Activated CD4-positive, alpha-beta T cell treated with anti-CD3 and anti-CD28 coated beads, Interleukin-2, amount 10 ng/mL, durations not matched to agents 24 days and 14 days (primary cell): ENCODE measurements at regions not wholly inside any gene's neighbourhood (a gene's known extent, or its start where the extent isn't known, plus 50 kb on each side); places are given as distances from the start of the nearest gene placed in this dataset.

ENCODE experiments used
- DNase-seq: peaks from one replicate; pipeline ENCODE4 v3.0.0; 2022
- H3K27ac Mint-ChIP-seq: one replicate; pipeline ENCODE4 v1.8.0; 2022; ENCODE audit warnings: mild to moderate bottlenecking, mixed read lengths
- H3K27me3 Mint-ChIP-seq: one replicate; pipeline ENCODE4 v1.8.0; 2022; ENCODE audit warnings: mixed read lengths
- H3K36me3 Mint-ChIP-seq: one replicate; pipeline ENCODE4 v1.8.0; 2022; ENCODE audit warnings: low read depth, mild to moderate bottlenecking, mixed read lengths
- H3K4me1 Mint-ChIP-seq: one replicate; pipeline ENCODE4 v1.8.0; 2021; ENCODE audit warnings: mixed read lengths
- H3K4me3 Mint-ChIP-seq: one replicate; pipeline ENCODE4 v1.8.0; 2022; ENCODE audit warnings: mild to moderate bottlenecking, moderate library complexity, mixed read lengths
- H3K9me3 Mint-ChIP-seq: one replicate; pipeline ENCODE4 v1.8.0; 2021; ENCODE audit warnings: mixed read lengths
- intact Hi-C: fragments of 100-400 bp; cut with micrococcal nuclease; formaldehyde crosslinking; loops from one replicate; pipeline ENCODE4 v1.15.1; 2023

GRCh38 chr2:12232876-12233275 is 483.9 kb upstream of the TRIB2 start:
- Mint-ChIP-seq H3K27me3 (peaks cover 11% of the 10 kb centered on the region), H3K36me3 (no peaks in the 10 kb centered on the region), H3K9me3 (peaks cover 5% of the 10 kb centered on the region), H3K4me1 (no peaks in the 10 kb centered on the region), H3K27ac (no peak overlapping the region), H3K4me3 (no peak overlapping the region)
- no peak for DNase-seq
- intact Hi-C loops: no loop called here

GRCh38 chr2:12236136-12236844 is 480.4 kb upstream of the TRIB2 start:
- no peaks in the 10 kb centered on the region for H3K36me3 Mint-ChIP-seq

GRCh38 chr2:12240206-12240605 is 476.5 kb upstream of the TRIB2 start:
- Mint-ChIP-seq H3K4me3 (no peak overlapping the region), H3K36me3 (no peaks in the 10 kb centered on the region), H3K27me3 (peaks cover 20% of the 10 kb centered on the region), H3K27ac (no peak overlapping the region), H3K9me3 (peaks cover 7% of the 10 kb centered on the region), H3K4me1 (no peaks in the 10 kb centered on the region)
- DNase-seq: no peak
- intact Hi-C loops: no loop called here

More at GRCh38 chr2:12236136-12236844, 480.4 kb upstream of the TRIB2 start:
- no peak overlapping the region for H3K27ac Mint-ChIP-seq
- H3K27me3 Mint-ChIP-seq: peaks cover 10% of the 10 kb centered on the region
- intact Hi-C loops: no loop called here
- no peak for DNase-seq
- H3K4me3 Mint-ChIP-seq: no peak overlapping the region
- peaks cover 7% of the 10 kb centered on the region for H3K9me3 Mint-ChIP-seq
- no peaks in the 10 kb centered on the region for H3K4me1 Mint-ChIP-seq

GRCh38 chr2:12243381-12243780 is 473.4 kb upstream of the TRIB2 start:
- Mint-ChIP-seq H3K36me3 (no peaks in the 10 kb centered on the region), H3K27ac (no peak overlapping the region), H3K9me3 (peaks cover 6% of the 10 kb centered on the region), H3K27me3 (peaks cover 22% of the 10 kb centered on the region), H3K4me3 (no peak overlapping the region), H3K4me1 (no peaks in the 10 kb centered on the region)
- DNase-seq: no peak
- intact Hi-C loops: no loop called here

GRCh38 chr2:12244070-12244469 is 472.7 kb upstream of the TRIB2 start:
- H3K27me3 Mint-ChIP-seq: peaks cover 20% of the 10 kb centered on the region
- H3K9me3 Mint-ChIP-seq: no peaks in the 10 kb centered on the region
- H3K27ac Mint-ChIP-seq: no peak overlapping the region
- H3K36me3 Mint-ChIP-seq: no peaks in the 10 kb centered on the region
- DNase-seq: no peak
- no peak overlapping the region for H3K4me3 Mint-ChIP-seq
- intact Hi-C loops: no loop called here
- H3K4me1 Mint-ChIP-seq: no peaks in the 10 kb centered on the region

GRCh38 chr2:12251121-12251520 is 465.6 kb upstream of the TRIB2 start:
- Mint-ChIP-seq H3K4me1 (no peaks in the 10 kb centered on the region), H3K27ac (no peak overlapping the region), H3K27me3 (peaks cover 13% of the 10 kb centered on the region), H3K4me3 (no peak overlapping the region), H3K9me3 (peaks cover 7% of the 10 kb centered on the region), H3K36me3 (no peaks in the 10 kb centered on the region)
- DNase-seq: no peak
- intact Hi-C loops: no loop called here

- Mint-ChIP-seq H3K27ac (no peak overlapping the region), H3K9me3 (peaks cover 7% of the 10 kb centered on the region), H3K36me3 (no peaks in the 10 kb centered on the region), H3K27me3 (peaks cover 17% of the 10 kb centered on the region), H3K4me3 (no peak overlapping the region), H3K4me1 (no peaks in the 10 kb centered on the region)
- intact Hi-C loops: no loop called here
- DNase-seq: no peak
Observed at GRCh38 chr2:12251749-12252148, 465.0 kb upstream of the TRIB2 start.

GRCh38 chr2:12253167-12253778 is 463.5 kb upstream of the TRIB2 start:
- Mint-ChIP-seq H3K9me3 (peaks cover 11% of the 10 kb centered on the region), H3K4me1 (no peaks in the 10 kb centered on the region), H3K27ac (no peak overlapping the region), H3K36me3 (no peaks in the 10 kb centered on the region), H3K4me3 (no peak overlapping the region), H3K27me3 (peaks cover 26% of the 10 kb centered on the region)
- intact Hi-C loops: no loop called here
- no peak for DNase-seq

- H3K27me3 Mint-ChIP-seq: peaks cover 26% of the 10 kb centered on the region
- no peak overlapping the region for H3K27ac Mint-ChIP-seq
- H3K9me3 Mint-ChIP-seq: peaks cover 11% of the 10 kb centered on the region
- intact Hi-C loops: no loop called here
- H3K4me3 Mint-ChIP-seq: no peak overlapping the region
- DNase-seq: no peak
- no peaks in the 10 kb centered on the region for H3K4me1 Mint-ChIP-seq
- H3K36me3 Mint-ChIP-seq: no peaks in the 10 kb centered on the region
Observed at GRCh38 chr2:12254280-12254860, 462.4 kb upstream of the TRIB2 start.

GRCh38 chr2:12256206-12256605 is 460.5 kb upstream of the TRIB2 start:
- Mint-ChIP-seq H3K27me3 (peaks cover 34% of the 10 kb centered on the region), H3K4me3 (no peak overlapping the region), H3K9me3 (peaks cover 7% of the 10 kb centered on the region), H3K27ac (no peak overlapping the region), H3K36me3 (no peaks in the 10 kb centered on the region), H3K4me1 (no peaks in the 10 kb centered on the region)
- no peak for DNase-seq
- intact Hi-C loops: no loop called here

- H3K27me3 Mint-ChIP-seq: peaks cover 34% of the 10 kb centered on the region
Observed at GRCh38 chr2:12257476-12257875, 459.3 kb upstream of the TRIB2 start.

GRCh38 chr2:12259493-12259892 is 457.2 kb upstream of the TRIB2 start:
- Mint-ChIP-seq H3K36me3 (no peaks in the 10 kb centered on the region), H3K4me3 (no peak overlapping the region), H3K4me1 (peaks cover 4% of the 10 kb centered on the region), H3K27ac (no peak overlapping the region), H3K27me3 (peaks cover 30% of the 10 kb centered on the region), H3K9me3 (peaks cover 4% of the 10 kb centered on the region)
- DNase-seq: no peak
- intact Hi-C loops: no loop called here

More at GRCh38 chr2:12257476-12257875, 459.3 kb upstream of the TRIB2 start:
- DNase-seq: no peak
- Mint-ChIP-seq H3K36me3 (no peaks in the 10 kb centered on the region), H3K27ac (no peak overlapping the region), H3K9me3 (peaks cover 7% of the 10 kb centered on the region), H3K4me1 (no peaks in the 10 kb centered on the region), H3K4me3 (no peak overlapping the region)
- intact Hi-C loops: no loop called here

- no peak overlapping the region for H3K27ac Mint-ChIP-seq
- no peak for DNase-seq
- intact Hi-C loops: no loop called here
Observed at GRCh38 chr2:12261986-12262680, 454.6 kb upstream of the TRIB2 start.

More at GRCh38 chr2:12261986-12262680, 454.6 kb upstream of the TRIB2 start:
- no peaks in the 10 kb centered on the region for H3K36me3 Mint-ChIP-seq
- H3K4me3 Mint-ChIP-seq: no peak overlapping the region
- H3K27me3 Mint-ChIP-seq: peaks cover 13% of the 10 kb centered on the region
- H3K4me1 Mint-ChIP-seq: peaks cover 5% of the 10 kb centered on the region
- H3K9me3 Mint-ChIP-seq: peaks cover 4% of the 10 kb centered on the region
